Retinal pigment epithelial cell (primary cell): ENCODE measurements at regions not wholly inside any gene's neighbourhood (a gene's known extent, or its start where the extent isn't known, plus 50 kb on each side); places are given as distances from the start of the nearest gene placed in this dataset.

Experiments used
- DNase-seq: peaks from one replicate; pipeline ENCODE4 v3.0.0-alpha.2; 2010; ENCODE audit warnings: low read depth
- H3K4me3 ChIP-seq: 2 replicates; pipeline ENCODE4 v1.5.1; 2011; ENCODE audit warnings: mild to moderate bottlenecking, low read length, control low read depth, moderate library complexity
- TF ChIP-seq, protein P1 (sequence below): conservative IDR thresholded peaks from 2 replicates; pipeline ENCODE4 v1.5.1; 2011; ENCODE audit warnings: low read depth, low read length, control low read depth, inconsistent platforms

DNA sequence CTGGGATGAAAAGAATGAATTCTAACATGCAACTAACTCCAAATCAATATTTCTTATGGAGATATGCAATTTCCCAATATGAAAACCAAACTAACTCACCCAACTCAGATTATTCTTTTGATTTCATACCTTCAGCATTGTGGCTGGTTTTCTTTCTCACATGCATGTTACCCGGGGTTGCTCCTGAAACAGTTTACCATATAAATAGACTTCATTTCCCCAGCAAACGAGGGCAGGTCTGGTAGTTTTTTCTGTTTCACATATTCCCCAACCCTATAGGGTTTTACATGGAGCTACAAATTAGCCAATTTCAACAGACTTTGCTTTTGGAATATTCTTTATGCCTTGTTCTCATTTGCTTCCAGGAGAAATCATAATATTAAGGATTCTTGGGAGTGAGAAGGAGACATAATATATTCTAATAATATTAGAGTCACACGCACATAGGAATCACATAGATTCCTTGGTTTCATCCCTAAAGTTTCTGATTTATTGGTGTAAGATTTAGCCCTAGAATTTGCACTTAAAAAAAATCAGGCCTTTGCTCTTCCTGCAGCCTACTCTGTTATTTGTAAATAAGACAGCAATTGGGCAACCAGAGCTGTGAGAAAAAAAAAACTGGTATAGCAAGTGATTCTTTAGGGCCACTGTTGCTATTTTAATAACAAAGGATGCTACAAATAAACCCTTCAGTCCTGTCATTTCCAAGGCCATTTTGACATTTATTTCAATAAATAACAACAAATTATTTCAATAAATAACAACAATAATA, 60.3 kb upstream of the FAM20A start:
- H3K4me3 ChIP-seq, result no peak overlapping the region
- TF ChIP-seq, protein P1, sequence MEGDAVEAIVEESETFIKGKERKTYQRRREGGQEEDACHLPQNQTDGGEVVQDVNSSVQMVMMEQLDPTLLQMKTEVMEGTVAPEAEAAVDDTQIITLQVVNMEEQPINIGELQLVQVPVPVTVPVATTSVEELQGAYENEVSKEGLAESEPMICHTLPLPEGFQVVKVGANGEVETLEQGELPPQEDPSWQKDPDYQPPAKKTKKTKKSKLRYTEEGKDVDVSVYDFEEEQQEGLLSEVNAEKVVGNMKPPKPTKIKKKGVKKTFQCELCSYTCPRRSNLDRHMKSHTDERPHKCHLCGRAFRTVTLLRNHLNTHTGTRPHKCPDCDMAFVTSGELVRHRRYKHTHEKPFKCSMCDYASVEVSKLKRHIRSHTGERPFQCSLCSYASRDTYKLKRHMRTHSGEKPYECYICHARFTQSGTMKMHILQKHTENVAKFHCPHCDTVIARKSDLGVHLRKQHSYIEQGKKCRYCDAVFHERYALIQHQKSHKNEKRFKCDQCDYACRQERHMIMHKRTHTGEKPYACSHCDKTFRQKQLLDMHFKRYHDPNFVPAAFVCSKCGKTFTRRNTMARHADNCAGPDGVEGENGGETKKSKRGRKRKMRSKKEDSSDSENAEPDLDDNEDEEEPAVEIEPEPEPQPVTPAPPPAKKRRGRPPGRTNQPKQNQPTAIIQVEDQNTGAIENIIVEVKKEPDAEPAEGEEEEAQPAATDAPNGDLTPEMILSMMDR, result no peak
- no peak for DNase-seq

DNA sequence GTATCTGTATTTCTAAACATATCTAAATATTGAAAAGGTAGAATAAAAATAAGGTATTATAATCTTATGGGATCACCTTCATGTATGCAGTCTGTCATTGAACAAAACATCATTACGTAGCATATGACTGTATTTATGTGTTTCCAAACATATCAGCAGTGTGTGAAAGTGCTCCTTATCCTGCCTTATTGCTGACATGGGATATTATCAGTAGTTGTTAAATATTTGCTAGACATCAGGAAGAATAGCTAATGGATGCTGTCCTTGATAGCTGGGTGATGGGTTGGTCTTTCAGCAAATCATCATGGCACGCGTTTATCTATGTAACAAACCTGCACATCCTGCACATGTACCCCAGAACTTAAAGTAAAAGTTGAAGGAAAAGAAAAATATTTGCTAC, 59.1 kb upstream of the FAM20A start:
- no peak for DNase-seq
- H3K4me3 ChIP-seq, result no peak overlapping the region
- TF ChIP-seq, protein P1, result no peak

DNA sequence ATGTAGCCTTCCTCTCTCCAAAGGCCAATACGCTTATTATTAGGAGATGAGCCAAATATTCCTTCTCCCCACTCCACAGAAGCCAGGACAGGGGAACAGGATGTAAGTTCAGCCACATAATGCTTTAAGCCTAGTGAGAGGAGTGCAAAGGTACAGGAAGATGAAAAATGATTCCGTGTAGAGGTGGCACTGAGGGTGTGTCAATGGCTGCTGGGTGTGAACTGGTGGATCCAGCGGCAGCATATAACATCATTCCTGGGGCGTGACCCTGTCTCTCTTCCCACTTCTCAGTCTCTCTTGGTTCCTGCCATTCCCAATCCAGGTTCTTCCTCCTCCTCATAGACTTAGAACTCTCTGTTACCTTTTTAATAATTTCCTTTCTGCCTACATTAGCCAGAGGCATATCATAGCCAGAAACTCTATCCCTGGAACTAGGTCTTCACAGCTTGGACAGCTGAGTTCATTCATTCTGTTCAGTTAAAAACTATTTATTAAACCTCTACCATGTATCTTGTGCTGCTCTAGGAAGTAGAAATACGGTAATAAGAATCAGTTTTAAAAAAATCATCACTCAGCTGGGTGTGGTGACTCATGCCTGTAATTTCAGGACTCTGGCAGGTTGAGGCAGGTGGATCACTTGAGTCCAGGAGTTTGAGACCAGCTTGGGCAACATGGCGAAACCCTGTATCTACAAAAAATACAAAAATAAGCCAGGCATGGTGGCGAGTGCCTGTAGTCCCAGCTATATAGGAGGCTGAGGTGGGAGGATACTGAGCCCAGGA, 58.0 kb upstream of the FAM20A start:
- TF ChIP-seq, protein P1, result no peak
- no peak for DNase-seq
- no peak overlapping the region for H3K4me3 ChIP-seq

DNA sequence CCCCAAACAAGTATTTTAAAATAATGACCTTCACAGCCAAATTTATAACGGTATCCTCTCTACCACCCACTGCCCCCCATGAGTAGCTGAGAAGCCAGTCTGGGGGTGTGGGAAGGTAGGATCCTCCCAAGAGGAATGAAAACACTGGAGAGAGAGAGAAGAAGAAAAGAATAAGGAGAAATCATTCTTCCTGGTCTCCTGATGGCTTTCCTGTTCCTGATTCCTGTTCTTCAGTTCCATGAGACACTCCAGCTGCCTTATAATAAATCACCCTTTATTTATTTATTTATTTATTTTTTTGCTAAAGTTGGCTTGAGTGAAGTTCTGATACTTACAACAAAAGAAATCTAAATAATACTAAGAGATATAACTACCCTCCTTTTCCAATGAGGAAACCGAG, 56.4 kb upstream of the FAM20A start:
- no peak for DNase-seq
- H3K4me3 ChIP-seq, result no peak overlapping the region
- TF ChIP-seq, protein P1, result no peak

DNA sequence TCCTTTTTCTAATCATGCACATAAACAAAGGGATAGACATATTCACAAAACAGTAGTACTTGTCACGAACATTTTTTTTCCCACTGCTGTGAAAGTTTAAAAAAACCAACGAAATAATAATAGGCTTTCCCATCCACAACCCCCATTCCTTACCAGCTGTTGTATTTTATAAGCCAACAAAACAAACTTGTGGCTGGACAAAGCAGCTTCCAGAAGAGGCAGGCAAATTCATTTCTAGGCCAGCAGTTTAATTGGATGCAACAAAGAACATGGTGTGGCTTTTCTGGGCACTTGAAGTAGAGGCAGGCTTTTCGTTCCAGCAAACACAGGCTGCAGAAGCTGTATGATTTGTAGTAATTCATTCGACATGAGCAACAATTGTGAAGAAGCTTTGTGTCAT, 56.0 kb upstream of the FAM20A start:
- DNase-seq, result no peak
- no peak overlapping the region for H3K4me3 ChIP-seq
- TF ChIP-seq, protein P1, result no peak

DNA sequence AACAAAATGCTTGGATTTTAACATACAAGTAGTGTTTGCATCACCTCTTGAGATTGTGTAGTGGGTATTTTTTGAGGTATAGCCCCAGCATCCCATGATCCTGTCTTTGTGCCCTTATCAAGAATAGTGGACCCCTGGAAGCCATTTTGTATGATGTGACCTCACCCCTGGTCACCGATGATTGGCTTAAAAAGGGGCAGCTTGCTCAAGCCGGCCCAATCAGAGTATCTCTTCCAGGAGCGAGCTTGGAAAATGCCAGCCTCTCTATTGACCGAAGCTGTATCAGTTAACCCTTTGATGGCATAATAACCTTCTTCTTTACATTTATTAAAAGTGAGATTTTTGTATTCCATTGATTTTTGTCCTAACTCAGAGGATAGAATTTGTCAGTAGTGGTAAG, 55.5 kb upstream of the FAM20A start:
- H3K4me3 ChIP-seq, result no peak overlapping the region
- TF ChIP-seq, protein P1, result no peak
- no peak for DNase-seq
